Activated naive CD8-positive, alpha-beta T cell treated with anti-CD3 and anti-CD28 coated beads for 36 hours (primary cell): ENCODE measurements at regions not wholly inside any gene's neighbourhood (a gene's known extent, or its start where the extent isn't known, plus 50 kb on each side); places are given as distances from the start of the nearest gene placed in this dataset.

Experiments
- DNase-seq: peaks from one replicate; pipeline ENCODE4 v3.0.0; 2021
- H3K27ac Mint-ChIP-seq: one replicate; pipeline ENCODE4 v1.8.0; 2022; ENCODE audit warnings: mild to moderate bottlenecking, moderate library complexity, mixed read lengths
- H3K27me3 Mint-ChIP-seq: one replicate; pipeline ENCODE4 v1.8.0; 2022; ENCODE audit warnings: mild to moderate bottlenecking, mixed read lengths
- H3K36me3 Mint-ChIP-seq: one replicate; pipeline ENCODE4 v1.8.0; 2021; ENCODE audit warnings: mild to moderate bottlenecking, mixed read lengths
- H3K4me1 Mint-ChIP-seq: one replicate; pipeline ENCODE4 v1.8.0; 2021; ENCODE audit warnings: mixed read lengths
- H3K4me3 Mint-ChIP-seq: one replicate; pipeline ENCODE4 v1.8.0; 2022; ENCODE audit warnings: mild to moderate bottlenecking, moderate library complexity, mixed read lengths
- H3K9me3 Mint-ChIP-seq: one replicate; pipeline ENCODE4 v1.8.0; 2022; ENCODE audit warnings: mixed read lengths

DNA sequence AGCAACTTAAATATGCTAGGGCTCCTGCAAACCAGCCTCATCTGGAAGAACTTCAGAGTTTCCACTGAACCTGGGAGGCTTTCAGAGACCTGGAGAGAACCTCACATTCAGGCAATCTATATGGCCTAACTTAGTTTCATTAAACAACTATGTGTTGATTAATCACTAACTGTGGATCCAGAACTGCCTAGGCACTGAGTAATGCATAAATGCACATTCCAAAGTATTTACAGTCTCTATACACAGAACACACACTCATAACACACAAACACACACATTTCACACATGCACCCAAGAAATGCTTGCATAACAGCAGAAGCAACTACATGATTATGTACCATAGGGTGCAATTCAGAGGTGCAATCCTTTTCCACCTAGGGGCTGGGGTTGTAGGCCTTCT lies 552.8 kb downstream of the BCL11A start:
- Mint-ChIP-seq H3K4me1 (no peaks in the 10 kb centered on the region), H3K36me3 (no peaks in the 10 kb centered on the region), H3K4me3 (no peak overlapping the region), H3K27me3 (no peaks in the 10 kb centered on the region), H3K27ac (no peak overlapping the region), H3K9me3 (no peaks in the 10 kb centered on the region)
- DNase-seq, result no peak

DNA sequence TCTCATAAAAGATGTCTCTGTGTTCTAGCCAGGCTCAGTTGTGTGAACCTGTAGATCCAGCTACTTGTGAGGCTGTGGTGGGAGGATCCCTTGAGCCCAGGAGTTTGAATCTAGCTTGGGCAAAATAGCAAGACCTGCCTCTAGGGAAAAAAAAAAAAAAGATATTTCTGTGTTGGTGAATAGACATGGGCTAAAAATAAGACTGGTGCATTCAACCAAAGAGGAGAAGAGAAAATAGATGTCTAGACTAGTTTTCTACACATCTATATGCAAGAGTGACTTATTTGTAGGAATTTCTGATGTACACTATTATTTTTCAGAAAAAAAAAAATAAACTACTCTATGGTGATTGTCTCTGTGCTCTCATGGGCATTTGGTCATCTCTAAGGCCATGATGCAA lies 555.1 kb downstream of the BCL11A start:
- no peak for DNase-seq
- H3K27ac Mint-ChIP-seq, result no peak overlapping the region
- no peaks in the 10 kb centered on the region for H3K9me3 Mint-ChIP-seq
- H3K4me1 Mint-ChIP-seq, result no peaks in the 10 kb centered on the region
- no peak overlapping the region for H3K4me3 Mint-ChIP-seq
- no peaks in the 10 kb centered on the region for H3K36me3 Mint-ChIP-seq
- H3K27me3 Mint-ChIP-seq, result no peaks in the 10 kb centered on the region

DNA sequence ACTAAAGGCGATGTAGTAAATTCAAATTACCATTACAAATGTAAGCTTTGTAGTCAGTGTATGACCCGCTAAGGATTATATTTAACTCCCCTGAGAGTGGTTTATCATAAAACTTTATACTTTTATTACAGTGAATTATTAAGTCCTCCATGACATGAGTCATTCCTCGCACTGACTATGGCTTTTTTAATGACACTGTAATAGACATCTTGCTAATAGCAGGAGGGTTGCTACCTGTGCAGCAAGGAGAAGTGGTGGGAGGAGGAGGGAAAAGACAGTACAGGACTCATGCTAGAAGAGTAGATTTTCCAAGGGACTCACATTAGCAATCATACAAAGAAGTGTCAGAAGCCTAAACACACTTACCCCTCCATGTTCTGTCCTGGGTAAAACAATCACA lies 556.1 kb downstream of the BCL11A start:
- no peaks in the 10 kb centered on the region for H3K9me3 Mint-ChIP-seq
- no peak overlapping the region for H3K27ac Mint-ChIP-seq
- no peaks in the 10 kb centered on the region for H3K27me3 Mint-ChIP-seq
- no peaks in the 10 kb centered on the region for H3K4me1 Mint-ChIP-seq
- no peak overlapping the region for H3K4me3 Mint-ChIP-seq
- H3K36me3 Mint-ChIP-seq, result no peaks in the 10 kb centered on the region
- no peak for DNase-seq

DNA sequence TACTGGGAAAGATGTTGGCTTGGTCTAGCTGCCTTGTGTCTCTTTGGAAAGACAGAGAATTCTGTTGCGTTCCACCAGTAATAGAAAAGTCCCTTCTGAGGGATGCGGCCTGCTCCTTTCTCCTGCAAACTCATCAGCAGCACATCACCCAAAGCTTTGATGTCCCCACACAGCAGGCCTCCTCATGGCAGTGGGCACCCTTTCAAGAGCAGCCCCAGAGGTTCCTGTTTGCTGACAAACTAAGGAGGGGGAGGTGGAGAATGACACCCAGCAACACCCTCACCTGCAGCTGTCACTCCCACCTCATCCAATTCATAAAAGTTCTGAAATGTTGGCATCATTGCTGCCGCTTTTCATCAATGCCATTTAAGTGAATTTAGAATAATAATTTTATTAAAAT lies 556.6 kb downstream of the BCL11A start:
- H3K9me3 Mint-ChIP-seq, result no peaks in the 10 kb centered on the region
- no peaks in the 10 kb centered on the region for H3K4me1 Mint-ChIP-seq
- H3K4me3 Mint-ChIP-seq, result no peak overlapping the region

DNA sequence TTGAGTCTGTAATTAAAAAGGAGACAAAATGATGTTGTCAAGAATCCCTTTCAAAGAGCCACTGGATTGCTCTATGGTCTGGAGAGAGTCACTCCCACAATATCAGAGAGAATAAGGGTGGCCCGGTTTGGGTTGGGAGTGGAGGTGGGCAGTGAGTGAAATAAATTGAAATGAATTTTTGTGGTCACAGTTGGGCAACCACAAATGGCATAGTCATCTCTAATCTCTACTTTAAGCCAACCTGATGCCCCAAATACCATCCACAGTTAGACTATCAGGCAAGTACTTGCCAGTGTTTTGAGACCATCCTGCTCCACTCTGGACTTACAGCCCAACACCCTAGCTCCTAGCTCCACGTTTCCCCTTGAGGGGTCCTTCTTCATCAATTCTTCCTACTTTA lies 559.7 kb downstream of the BCL11A start:
- no peak overlapping the region for H3K27ac Mint-ChIP-seq
- H3K9me3 Mint-ChIP-seq, result no peaks in the 10 kb centered on the region

More for the DNA sequence above, 556.6 kb downstream of the BCL11A start:
- H3K27ac Mint-ChIP-seq, result no peak overlapping the region
- no peaks in the 10 kb centered on the region for H3K27me3 Mint-ChIP-seq
- DNase-seq, result no peak
- H3K36me3 Mint-ChIP-seq, result no peaks in the 10 kb centered on the region

DNA sequence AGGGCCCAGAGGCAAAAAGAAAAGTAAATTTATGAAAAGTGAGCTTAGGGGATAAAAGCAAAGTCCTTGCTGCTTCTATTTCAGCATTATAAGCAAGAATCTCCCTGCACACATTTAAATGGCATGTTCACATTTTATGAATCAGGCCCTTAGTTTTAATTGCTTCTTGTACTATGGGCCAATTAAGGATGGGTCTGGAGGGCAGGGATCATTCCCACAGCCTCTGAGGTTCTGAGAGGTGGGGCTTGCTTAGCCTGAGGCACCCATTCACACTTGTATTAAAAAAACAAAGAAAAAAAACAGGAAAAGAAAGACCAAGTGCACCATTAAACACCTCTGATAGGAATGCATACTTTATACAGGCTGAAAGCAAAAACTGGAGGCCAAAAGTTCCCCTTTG lies 565.1 kb downstream of the BCL11A start:
- H3K9me3 Mint-ChIP-seq, result no peaks in the 10 kb centered on the region
- DNase-seq, result no peak
- H3K4me1 Mint-ChIP-seq, result no peaks in the 10 kb centered on the region
- no peak overlapping the region for H3K4me3 Mint-ChIP-seq
- H3K27me3 Mint-ChIP-seq, result no peaks in the 10 kb centered on the region
- no peaks in the 10 kb centered on the region for H3K36me3 Mint-ChIP-seq
- no peak overlapping the region for H3K27ac Mint-ChIP-seq

More for the DNA sequence above, 559.7 kb downstream of the BCL11A start:
- no peak for DNase-seq
- no peaks in the 10 kb centered on the region for H3K36me3 Mint-ChIP-seq
- H3K27me3 Mint-ChIP-seq, result no peaks in the 10 kb centered on the region
- no peak overlapping the region for H3K4me3 Mint-ChIP-seq
- H3K4me1 Mint-ChIP-seq, result no peaks in the 10 kb centered on the region

DNA sequence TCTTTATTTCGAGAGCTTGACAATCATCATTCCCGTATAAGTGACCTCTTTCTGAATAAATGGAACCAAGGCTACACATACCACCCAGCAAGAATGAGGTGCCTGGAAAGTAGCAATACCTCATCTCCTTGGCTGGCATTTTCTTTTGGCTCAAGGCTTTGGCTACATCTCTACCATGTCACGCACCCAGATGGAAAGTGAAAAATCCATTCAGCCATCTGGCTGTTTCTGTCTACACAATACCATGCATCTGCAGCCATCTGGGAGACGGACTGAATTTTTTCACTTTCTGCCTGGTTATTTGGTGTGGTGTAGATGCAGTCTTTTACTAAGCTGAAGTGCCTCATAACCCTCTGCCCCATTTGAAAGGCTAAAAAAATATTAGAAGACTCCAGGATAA lies 566.9 kb downstream of the BCL11A start:
- H3K9me3 Mint-ChIP-seq, result no peaks in the 10 kb centered on the region
- H3K4me1 Mint-ChIP-seq, result no peaks in the 10 kb centered on the region
- H3K27ac Mint-ChIP-seq, result no peak overlapping the region
- H3K36me3 Mint-ChIP-seq, result no peaks in the 10 kb centered on the region
- no peaks in the 10 kb centered on the region for H3K27me3 Mint-ChIP-seq
- H3K4me3 Mint-ChIP-seq, result no peak overlapping the region
- no peak for DNase-seq

DNA sequence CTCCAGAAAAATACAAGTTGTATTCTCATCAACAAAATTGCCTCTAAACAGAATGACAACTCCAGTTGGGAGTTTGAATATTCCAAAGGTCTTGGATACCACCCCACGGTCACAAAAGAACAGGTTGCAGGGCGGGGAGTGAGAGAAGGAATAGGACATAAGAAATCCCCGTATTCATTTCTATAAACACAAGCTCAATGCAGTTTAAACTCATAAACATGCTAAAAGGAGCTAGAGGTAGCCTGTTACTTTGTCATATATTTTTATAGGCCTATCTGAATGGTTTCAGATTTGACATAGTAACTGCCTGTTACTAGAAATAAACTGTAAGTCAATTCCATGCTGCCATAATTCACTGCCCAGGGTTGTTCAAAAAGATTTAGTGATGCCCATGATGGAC lies 567.5 kb downstream of the BCL11A start:
- H3K27me3 Mint-ChIP-seq, result no peaks in the 10 kb centered on the region
- H3K4me3 Mint-ChIP-seq, result no peak overlapping the region
- no peaks in the 10 kb centered on the region for H3K9me3 Mint-ChIP-seq
- DNase-seq, result no peak
- H3K36me3 Mint-ChIP-seq, result no peaks in the 10 kb centered on the region
- no peaks in the 10 kb centered on the region for H3K4me1 Mint-ChIP-seq
- H3K27ac Mint-ChIP-seq, result no peak overlapping the region

DNA sequence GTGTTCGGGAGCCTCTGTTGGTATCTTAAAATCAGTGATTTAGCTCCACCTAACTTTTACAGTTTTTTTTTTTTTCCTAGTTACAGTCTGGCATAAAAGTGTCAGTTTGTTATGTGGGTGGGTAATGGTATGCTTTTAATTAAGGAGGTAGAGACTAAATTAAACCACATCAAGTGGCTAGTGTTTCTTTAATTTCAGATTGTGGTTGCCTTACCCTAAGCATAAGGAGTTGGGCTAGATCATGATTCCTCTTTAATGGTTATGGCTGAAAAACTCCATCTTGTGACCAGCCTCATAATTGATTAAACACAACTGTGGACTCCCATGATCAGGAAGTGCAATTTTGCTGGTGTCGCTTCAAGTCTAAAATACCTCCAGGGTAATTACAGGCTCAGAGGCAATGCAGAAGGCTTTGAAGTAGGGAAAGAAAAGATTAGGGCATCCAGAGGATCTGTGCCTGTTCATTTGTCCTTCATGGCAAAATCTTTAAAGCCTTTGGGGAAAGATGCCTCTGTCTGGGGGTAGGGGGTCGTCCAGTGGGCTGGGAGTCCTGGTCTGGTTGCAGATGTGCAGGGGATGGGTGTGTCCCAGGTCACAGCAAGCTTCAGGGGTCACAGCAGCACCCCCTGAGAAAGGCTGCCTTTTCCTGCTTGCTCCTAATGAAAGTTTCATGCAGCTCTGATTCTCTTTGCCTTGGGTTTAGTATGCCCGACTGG lies 579.2 kb downstream of the BCL11A start:
- Mint-ChIP-seq H3K27ac (no peak overlapping the region), H3K9me3 (no peaks in the 10 kb centered on the region), H3K36me3 (no peaks in the 10 kb centered on the region), H3K4me3 (no peak overlapping the region), H3K27me3 (no peaks in the 10 kb centered on the region), H3K4me1 (peaks cover 1% of the 10 kb centered on the region)
- no peak for DNase-seq

DNA sequence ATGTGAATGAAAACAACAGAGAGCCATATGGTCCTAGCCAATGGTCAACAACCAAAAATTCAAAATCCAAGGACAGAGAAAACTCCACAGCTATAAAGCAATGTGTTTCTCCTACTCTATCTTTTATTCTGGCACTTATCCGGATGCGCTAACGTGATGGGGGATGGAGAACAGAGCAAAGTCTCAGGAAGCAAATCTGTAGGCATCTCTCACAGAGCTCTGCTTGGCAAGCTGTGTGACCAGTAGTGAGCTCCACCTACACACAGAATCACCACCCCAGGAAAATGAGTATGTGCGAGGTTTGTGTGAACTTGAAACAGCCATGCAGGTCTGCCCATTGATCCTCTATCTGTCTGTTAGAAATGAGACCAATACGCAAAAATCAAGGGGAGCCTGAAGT lies 584.3 kb downstream of the BCL11A start:
- DNase-seq, result no peak
- no peak overlapping the region for H3K4me3 Mint-ChIP-seq
- no peaks in the 10 kb centered on the region for H3K36me3 Mint-ChIP-seq
- no peaks in the 10 kb centered on the region for H3K9me3 Mint-ChIP-seq
- no peak overlapping the region for H3K27ac Mint-ChIP-seq
- peaks cover 1% of the 10 kb centered on the region for H3K4me1 Mint-ChIP-seq
- no peaks in the 10 kb centered on the region for H3K27me3 Mint-ChIP-seq

DNA sequence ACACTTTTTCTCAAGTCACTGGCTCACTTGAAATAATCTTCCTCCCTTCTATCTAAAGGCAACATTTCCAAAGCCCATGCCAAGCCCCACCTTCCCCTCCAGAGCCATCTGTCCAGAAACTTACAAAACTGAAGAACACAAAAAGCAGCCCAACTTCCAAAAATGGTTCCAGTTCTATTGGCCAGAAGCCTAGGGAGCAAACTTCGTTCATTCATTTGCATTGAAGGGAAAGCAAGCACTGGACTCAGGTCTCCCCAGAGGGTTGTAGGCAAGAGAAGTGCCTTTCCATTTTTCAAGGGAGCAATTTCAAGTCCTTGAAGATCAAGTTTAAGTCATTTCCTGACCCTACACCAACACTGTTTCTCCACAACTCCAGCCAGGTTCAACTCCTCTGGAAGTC lies 585.0 kb downstream of the BCL11A start:
- H3K36me3 Mint-ChIP-seq, result no peaks in the 10 kb centered on the region
- no peak overlapping the region for H3K27ac Mint-ChIP-seq
- no peak overlapping the region for H3K4me3 Mint-ChIP-seq
- H3K27me3 Mint-ChIP-seq, result no peaks in the 10 kb centered on the region
- no peaks in the 10 kb centered on the region for H3K4me1 Mint-ChIP-seq
- no peaks in the 10 kb centered on the region for H3K9me3 Mint-ChIP-seq
- DNase-seq, result no peak

DNA sequence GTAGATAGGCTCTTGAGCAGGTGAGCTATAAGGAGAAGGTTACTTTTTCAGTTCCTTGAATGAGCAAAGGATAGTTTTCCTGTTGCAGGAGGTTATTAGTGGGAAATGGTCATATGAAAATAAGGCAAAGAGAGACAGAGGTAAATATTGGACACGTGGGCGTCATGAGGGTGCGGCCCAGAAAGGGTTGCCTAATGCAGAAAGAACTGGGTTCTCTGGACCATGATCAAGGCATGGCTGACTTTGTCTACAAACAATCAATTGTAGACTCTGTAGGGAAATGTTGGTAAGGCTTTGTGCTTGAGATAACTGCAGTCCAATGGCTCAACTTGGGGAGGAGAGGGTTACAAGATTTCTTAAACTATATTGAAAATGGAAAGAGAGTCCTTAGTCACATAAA lies 585.8 kb downstream of the BCL11A start:
- no peak for DNase-seq
- no peaks in the 10 kb centered on the region for H3K27me3 Mint-ChIP-seq
- H3K4me3 Mint-ChIP-seq, result no peak overlapping the region
- no peaks in the 10 kb centered on the region for H3K4me1 Mint-ChIP-seq
- no peak overlapping the region for H3K27ac Mint-ChIP-seq
- H3K9me3 Mint-ChIP-seq, result no peaks in the 10 kb centered on the region
- no peaks in the 10 kb centered on the region for H3K36me3 Mint-ChIP-seq

DNA sequence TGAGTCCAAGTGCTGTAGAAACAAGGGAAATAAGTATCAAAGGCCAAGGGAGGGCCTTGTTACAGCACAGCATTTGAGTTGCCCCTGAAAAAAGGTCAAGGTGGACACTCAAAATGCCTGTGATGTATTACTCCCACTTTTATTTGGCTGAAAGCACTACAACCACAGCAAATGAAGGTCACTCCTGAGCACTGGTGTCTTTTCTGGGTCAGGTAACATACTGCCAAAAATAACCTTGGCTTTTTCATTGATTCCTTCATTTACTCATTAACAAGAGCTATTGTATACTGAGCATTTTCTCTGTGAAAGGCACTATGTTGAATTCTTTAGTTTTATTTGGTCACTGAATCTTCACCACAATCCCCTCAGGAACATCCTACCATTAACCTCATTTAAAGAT lies 590.3 kb downstream of the BCL11A start:
- no peaks in the 10 kb centered on the region for H3K27me3 Mint-ChIP-seq

DNA sequence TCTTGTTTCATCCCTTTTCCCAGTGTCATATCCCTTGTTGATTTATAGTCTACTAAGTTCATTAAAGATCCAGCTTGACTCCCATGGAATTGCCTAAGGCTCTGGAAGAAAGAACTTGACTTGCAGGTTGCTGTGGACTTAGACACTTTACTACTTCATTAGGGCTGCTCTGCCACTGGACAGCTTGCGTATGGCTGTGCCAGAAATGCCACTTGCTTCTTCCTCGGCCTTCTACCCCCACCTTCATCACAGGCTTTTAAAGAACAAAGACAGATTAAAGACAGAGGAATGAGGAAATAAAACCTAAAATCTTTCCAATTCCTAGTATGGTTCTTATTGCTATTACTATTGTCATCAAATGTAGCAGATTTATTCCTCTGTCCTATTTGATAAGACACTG lies 591.7 kb downstream of the BCL11A start:
- Mint-ChIP-seq H3K27me3 (no peaks in the 10 kb centered on the region), H3K36me3 (no peaks in the 10 kb centered on the region), H3K27ac (no peak overlapping the region), H3K4me3 (no peak overlapping the region), H3K4me1 (no peaks in the 10 kb centered on the region), H3K9me3 (no peaks in the 10 kb centered on the region)
- no peak for DNase-seq

More for the DNA sequence above, 590.3 kb downstream of the BCL11A start:
- no peak for DNase-seq
- H3K9me3 Mint-ChIP-seq, result no peaks in the 10 kb centered on the region
- H3K27ac Mint-ChIP-seq, result no peak overlapping the region
- no peak overlapping the region for H3K4me3 Mint-ChIP-seq
- no peaks in the 10 kb centered on the region for H3K4me1 Mint-ChIP-seq
- H3K36me3 Mint-ChIP-seq, result no peaks in the 10 kb centered on the region

DNA sequence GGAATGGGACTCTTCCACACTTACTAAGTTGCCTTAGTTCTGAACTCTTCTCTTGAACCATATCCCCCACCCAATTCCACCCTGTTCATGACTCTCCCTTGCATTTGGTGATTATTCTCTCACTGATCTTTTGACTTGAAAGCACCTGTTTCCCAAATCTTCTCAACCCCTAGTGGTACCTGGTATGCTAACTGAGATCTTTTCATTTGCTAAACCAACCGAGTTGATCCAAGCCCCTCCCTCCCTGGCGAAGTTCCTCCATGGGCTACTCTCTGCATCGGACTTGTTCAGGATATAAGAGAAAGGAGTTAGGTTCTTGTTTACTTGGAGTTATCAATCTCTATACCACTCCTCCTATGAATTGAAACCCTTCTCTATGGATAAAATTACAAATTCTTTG lies 593.5 kb downstream of the BCL11A start:
- no peak overlapping the region for H3K27ac Mint-ChIP-seq
- H3K9me3 Mint-ChIP-seq, result no peaks in the 10 kb centered on the region
- no peak for DNase-seq
- no peak overlapping the region for H3K4me3 Mint-ChIP-seq
- no peaks in the 10 kb centered on the region for H3K27me3 Mint-ChIP-seq
- H3K36me3 Mint-ChIP-seq, result no peaks in the 10 kb centered on the region
- no peaks in the 10 kb centered on the region for H3K4me1 Mint-ChIP-seq

DNA sequence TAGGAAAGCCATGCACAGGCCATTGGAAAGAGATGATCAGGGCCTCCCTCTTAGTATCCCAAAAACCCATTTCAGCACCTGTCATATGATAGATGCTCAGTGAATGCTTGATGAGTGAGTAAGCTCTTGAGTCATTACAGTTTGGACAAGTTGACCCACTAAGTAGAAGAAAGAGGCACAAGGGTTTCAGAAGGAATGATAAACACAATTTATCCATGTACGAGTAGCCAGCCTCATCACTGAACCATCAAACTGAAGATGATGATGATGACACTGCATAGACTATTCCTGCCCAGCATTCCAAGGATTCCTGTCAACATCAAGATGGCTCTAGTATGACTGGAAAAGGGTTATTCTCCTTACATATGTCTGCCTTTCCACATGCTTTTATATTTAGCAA lies 596.0 kb downstream of the BCL11A start:
- DNase-seq, result no peak
- Mint-ChIP-seq H3K4me3 (no peak overlapping the region), H3K27me3 (no peaks in the 10 kb centered on the region), H3K36me3 (no peaks in the 10 kb centered on the region), H3K27ac (no peak overlapping the region), H3K9me3 (no peaks in the 10 kb centered on the region), H3K4me1 (no peaks in the 10 kb centered on the region)
